Activated CD4-positive, alpha-beta T cell treated with anti-CD3 and anti-CD28 coated beads, Interleukin-2, amount 10 ng/mL, durations not matched to agents 7 days and 5 days (primary cell): ENCODE measurements at regions not wholly inside any gene's neighbourhood (a gene's known extent, or its start where the extent isn't known, plus 50 kb on each side); places are given as distances from the start of the nearest gene placed in this dataset.
A peak's percentile ranks its signal among the peaks of the same experiment; 100 is the strongest.
"Not testable (repeated sequence)": the region's sequence is repeated elsewhere in the genome, so short reads cannot be mapped to it uniquely, and the experiment has no call there.

Experiments used
- CTCF ChIA-PET: fragments of 350-600 bp; sonication (Branson Sonifier 250); formaldehyde crosslinking; loops from one replicate; lab custom pipeline; 2021; ENCODE audit warnings: antibody characterized with exemption; lab: Charles Lee
- POLR2A ChIA-PET: fragments of 350-600 bp; sonication (Branson Sonifier 250); formaldehyde crosslinking; loops from one replicate; lab custom pipeline; 2021; ENCODE audit warnings: antibody characterized with exemption; lab: Charles Lee
- DNase-seq: peaks from one replicate; pipeline ENCODE4 v3.0.0-alpha.2; 2020
- H3K27ac Mint-ChIP-seq: one replicate; pipeline ENCODE4 v1.8.0; 2021; ENCODE audit warnings: mild to moderate bottlenecking, moderate library complexity, mixed read lengths
- H3K27me3 Mint-ChIP-seq: one replicate; pipeline ENCODE4 v1.8.0; 2021; ENCODE audit warnings: mixed read lengths
- H3K36me3 Mint-ChIP-seq: one replicate; pipeline ENCODE4 v1.8.0; 2021; ENCODE audit warnings: low read depth, mixed read lengths
- H3K4me1 Mint-ChIP-seq: one replicate; pipeline ENCODE4 v1.8.0; 2021; ENCODE audit warnings: mixed read lengths
- H3K4me3 Mint-ChIP-seq: one replicate; pipeline ENCODE4 v1.8.0; 2021; ENCODE audit warnings: mild to moderate bottlenecking, moderate library complexity, mixed read lengths
- H3K9me3 Mint-ChIP-seq: one replicate; pipeline ENCODE4 v1.8.0; 2021; ENCODE audit warnings: mixed read lengths

- Mint-ChIP-seq H3K27me3 (peaks cover 22% of the 10 kb centered on the region), H3K36me3 (no peaks in the 10 kb centered on the region), H3K4me3 (no peak overlapping the region), H3K27ac (no peak overlapping the region), H3K4me1 (no peaks in the 10 kb centered on the region), H3K9me3 (no peaks in the 10 kb centered on the region)
- DNase-seq = no peak
- ChIA-PET CTCF (no interaction called here), POLR2A (no interaction called here)
Observed at GRCh38 chr13:21282065-21282464, 105.6 kb downstream of the MRPL57 start.

GRCh38 chr13:21287331-21287907, 111.0 kb downstream of the MRPL57 start:
- Mint-ChIP-seq H3K27ac (no peak overlapping the region), H3K36me3 (no peaks in the 10 kb centered on the region), H3K4me3 (no peak overlapping the region), H3K4me1 (no peaks in the 10 kb centered on the region), H3K27me3 (peaks cover 14% of the 10 kb centered on the region), H3K9me3 (no peaks in the 10 kb centered on the region)
- DNase-seq = no peak
- POLR2A ChIA-PET = no interaction called here
- CTCF ChIA-PET = interaction anchor here (1.7 kb wide), 1 partner anchor 189 kb away, joined by 3 read pairs; no protein-coding TSS in a partner anchor

GRCh38 chr13:21289475-21289874, 113.0 kb downstream of the MRPL57 start:
- Mint-ChIP-seq H3K9me3 (no peaks in the 10 kb centered on the region), H3K27ac (no peak overlapping the region), H3K36me3 (no peaks in the 10 kb centered on the region), H3K4me1 (no peaks in the 10 kb centered on the region), H3K4me3 (no peak overlapping the region), H3K27me3 (peaks cover 5% of the 10 kb centered on the region)
- no peak for DNase-seq
- CTCF ChIA-PET = no interaction called here
- POLR2A ChIA-PET = no interaction called here

GRCh38 chr13:21290442-21291002, 114.1 kb downstream of the MRPL57 start:
- H3K9me3 Mint-ChIP-seq, H3K27ac Mint-ChIP-seq, H3K27me3 Mint-ChIP-seq, H3K4me1 Mint-ChIP-seq, CTCF ChIA-PET, H3K36me3 Mint-ChIP-seq, DNase-seq, H3K4me3 Mint-ChIP-seq, POLR2A ChIA-PET: not testable (repeated sequence)

- no peak for DNase-seq
- Mint-ChIP-seq H3K4me3 (no peak overlapping the region), H3K27ac (no peak overlapping the region), H3K36me3 (no peaks in the 10 kb centered on the region), H3K4me1 (peaks cover under 1% of the 10 kb centered on the region), H3K27me3 (no peaks in the 10 kb centered on the region), H3K9me3 (no peaks in the 10 kb centered on the region)
- ChIA-PET POLR2A (no interaction called here), CTCF (no interaction called here)
Observed at GRCh38 chr13:21291840-21292239, 115.4 kb downstream of the MRPL57 start.

GRCh38 chr13:21296991-21297390, 120.5 kb downstream of the MRPL57 start:
- Mint-ChIP-seq H3K4me3 (peak overlapping the region; percentile 82), H3K4me1 (peaks cover 24% of the 10 kb centered on the region)
- H3K27me3 Mint-ChIP-seq, H3K36me3 Mint-ChIP-seq, POLR2A ChIA-PET, H3K9me3 Mint-ChIP-seq, H3K27ac Mint-ChIP-seq: not testable (repeated sequence)
- CTCF ChIA-PET = interaction anchor here (0.6 to 2.9 kb wide), 14 partner anchors 12 to 537 kb away, joined by 3 to 24 read pairs (median 4); no protein-coding TSS in a partner anchor
- peak; percentile 39 for DNase-seq

- CTCF ChIA-PET = interaction anchor here (0.7 to 2.9 kb wide), 13 partner anchors 11 to 182 kb away, joined by 3 to 24 read pairs (median 4); no protein-coding TSS in a partner anchor
- POLR2A ChIA-PET = no interaction called here
- peaks cover 25% of the 10 kb centered on the region for H3K4me1 Mint-ChIP-seq
- no peaks in the 10 kb centered on the region for H3K36me3 Mint-ChIP-seq
- no peaks in the 10 kb centered on the region for H3K27me3 Mint-ChIP-seq
- H3K4me3 Mint-ChIP-seq = peak overlapping the region; percentile 82
- DNase-seq = no peak
- no peaks in the 10 kb centered on the region for H3K9me3 Mint-ChIP-seq
- H3K27ac Mint-ChIP-seq = peak overlapping the region; percentile 62
Observed at GRCh38 chr13:21297447-21297846, 121.0 kb downstream of the MRPL57 start.

GRCh38 chr13:21297914-21298831, 121.7 kb downstream of the MRPL57 start:
- peak; percentile 87 for DNase-seq
- H3K9me3 Mint-ChIP-seq = no peaks in the 10 kb centered on the region
- H3K27ac Mint-ChIP-seq = peak overlapping the region; percentile 62
- H3K4me1 Mint-ChIP-seq = peaks cover 26% of the 10 kb centered on the region
- no peaks in the 10 kb centered on the region for H3K36me3 Mint-ChIP-seq
- H3K4me3 Mint-ChIP-seq = peak overlapping the region; percentile 82
- H3K27me3 Mint-ChIP-seq = no peaks in the 10 kb centered on the region
- ChIA-PET CTCF (interaction anchor here (0.6 to 2.9 kb wide), 21 partner anchors 10 to 1096 kb away, joined by 3 to 24 read pairs (median 3); partner anchors contain the start of genes MRPL57 and SKA3), POLR2A (no interaction called here)

- ChIA-PET CTCF (no interaction called here), POLR2A (no interaction called here)
- no peak overlapping the region for H3K4me3 Mint-ChIP-seq
- no peak overlapping the region for H3K27ac Mint-ChIP-seq
- H3K36me3 Mint-ChIP-seq = no peaks in the 10 kb centered on the region
- H3K9me3 Mint-ChIP-seq = no peaks in the 10 kb centered on the region
- peaks cover 9% of the 10 kb centered on the region for H3K4me1 Mint-ChIP-seq
- H3K27me3 Mint-ChIP-seq = no peaks in the 10 kb centered on the region
- no peak for DNase-seq
Observed at GRCh38 chr13:21304256-21304655, 127.8 kb downstream of the MRPL57 start.

GRCh38 chr13:21306300-21307073, 130.0 kb downstream of the MRPL57 start:
- H3K36me3 Mint-ChIP-seq, CTCF ChIA-PET, H3K27ac Mint-ChIP-seq, POLR2A ChIA-PET, H3K9me3 Mint-ChIP-seq, H3K4me3 Mint-ChIP-seq, H3K27me3 Mint-ChIP-seq, DNase-seq: not testable (repeated sequence)
- peaks cover 11% of the 10 kb centered on the region for H3K4me1 Mint-ChIP-seq

- H3K9me3 Mint-ChIP-seq, H3K27ac Mint-ChIP-seq, H3K27me3 Mint-ChIP-seq, POLR2A ChIA-PET, DNase-seq, H3K36me3 Mint-ChIP-seq, CTCF ChIA-PET, H3K4me3 Mint-ChIP-seq: not testable (repeated sequence)
- H3K4me1 Mint-ChIP-seq = peaks cover 11% of the 10 kb centered on the region
Observed at GRCh38 chr13:21307158-21307557, 130.7 kb downstream of the MRPL57 start.

GRCh38 chr13:21308906-21309305, 132.4 kb downstream of the MRPL57 start:
- H3K9me3 Mint-ChIP-seq = no peaks in the 10 kb centered on the region
- H3K27ac Mint-ChIP-seq = no peak overlapping the region
- peaks cover 9% of the 10 kb centered on the region for H3K4me1 Mint-ChIP-seq
- DNase-seq = no peak
- no peaks in the 10 kb centered on the region for H3K36me3 Mint-ChIP-seq
- CTCF ChIA-PET = interaction anchor here (0.7 to 1.4 kb wide), 3 partner anchors 12 to 169 kb away, joined by 3 to 6 read pairs (median 3); no protein-coding TSS in a partner anchor
- H3K4me3 Mint-ChIP-seq = no peak overlapping the region
- POLR2A ChIA-PET = no interaction called here
- no peaks in the 10 kb centered on the region for H3K27me3 Mint-ChIP-seq
